HL-60 (cell line): ENCODE measurements at regions not wholly inside any gene's neighbourhood (a gene's known extent, or its start where the extent isn't known, plus 50 kb on each side); places are given as distances from the start of the nearest gene placed in this dataset.

Source experiments
- DNase-seq, 2 experiments: peaks; one replicate each; pipeline ENCODE4 v3.0.0-alpha.2; 2010 to 2020; ENCODE audit warnings: low read depth in 1 of 2, low spot score in 1 of 2
- H3K27ac ChIP-seq: fragments of 250-450 bp; sonication (Bioruptor Pico); replicated peaks from 2 replicates; pipeline ENCODE4 v1.5.1; 2020; ENCODE audit warnings: mild to moderate bottlenecking, moderate library complexity
- H3K27me3 ChIP-seq: fragments of 250-450 bp; sonication (Bioruptor Pico); 2 replicates; pipeline ENCODE4 v1.5.1; 2021; ENCODE audit warnings: mild to moderate bottlenecking, moderate library complexity; ENCODE audit not compliant: insufficient read depth, poor library complexity, severe bottlenecking
- H3K4me3 ChIP-seq: replicated peaks from 2 replicates; pipeline ENCODE4 v1.5.1; 2011; ENCODE audit warnings: mild to moderate bottlenecking, control low read depth, low read length; ENCODE audit not compliant: insufficient read depth
- GABPA ChIP-seq: IDR thresholded peaks from 2 replicates; pipeline ENCODE4 v1.6.1; 2012; ENCODE audit warnings: low read depth
- POLR2AphosphoS5 ChIP-seq: IDR thresholded peaks from 2 replicates; pipeline ENCODE4 v1.6.1; 2012; ENCODE audit warnings: low read depth
- REST ChIP-seq: IDR thresholded peaks from 2 replicates; pipeline ENCODE4 v1.6.1; 2012; ENCODE audit warnings: low read depth; ENCODE audit not compliant: insufficient replicate concordance
- SPI1 ChIP-seq: IDR thresholded peaks from 2 replicates; pipeline ENCODE4 v1.6.1; 2012; ENCODE audit warnings: low read depth, mild to moderate bottlenecking, borderline replicate concordance
- TF ChIP-seq, protein P1 (sequence below): IDR thresholded peaks from one replicate; pipeline ENCODE4 v1.5.1; 2011; ENCODE audit warnings: low read length, control low read depth, inconsistent platforms; ENCODE audit not compliant: insufficient read depth

DNA sequence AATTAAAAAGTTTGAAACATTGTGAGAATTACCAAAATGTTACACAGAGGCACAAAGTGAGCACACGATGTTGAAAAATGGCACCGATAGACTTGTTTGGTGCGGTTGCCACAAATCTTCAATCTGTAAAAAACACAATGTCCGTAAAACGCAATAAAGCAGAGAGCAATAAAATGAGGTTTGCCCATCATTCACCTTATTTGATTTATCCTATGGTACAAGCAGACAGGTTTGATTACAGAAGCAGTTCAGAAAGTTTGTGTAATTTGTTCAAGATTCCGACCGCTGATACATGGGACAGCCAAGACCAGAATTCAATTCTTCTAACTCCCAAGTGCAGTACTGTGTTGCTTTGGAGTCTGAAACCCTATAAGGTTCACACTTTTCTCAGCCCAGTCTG lies 318.3 kb upstream of the PROX1 start:
- TF ChIP-seq, protein P1, sequence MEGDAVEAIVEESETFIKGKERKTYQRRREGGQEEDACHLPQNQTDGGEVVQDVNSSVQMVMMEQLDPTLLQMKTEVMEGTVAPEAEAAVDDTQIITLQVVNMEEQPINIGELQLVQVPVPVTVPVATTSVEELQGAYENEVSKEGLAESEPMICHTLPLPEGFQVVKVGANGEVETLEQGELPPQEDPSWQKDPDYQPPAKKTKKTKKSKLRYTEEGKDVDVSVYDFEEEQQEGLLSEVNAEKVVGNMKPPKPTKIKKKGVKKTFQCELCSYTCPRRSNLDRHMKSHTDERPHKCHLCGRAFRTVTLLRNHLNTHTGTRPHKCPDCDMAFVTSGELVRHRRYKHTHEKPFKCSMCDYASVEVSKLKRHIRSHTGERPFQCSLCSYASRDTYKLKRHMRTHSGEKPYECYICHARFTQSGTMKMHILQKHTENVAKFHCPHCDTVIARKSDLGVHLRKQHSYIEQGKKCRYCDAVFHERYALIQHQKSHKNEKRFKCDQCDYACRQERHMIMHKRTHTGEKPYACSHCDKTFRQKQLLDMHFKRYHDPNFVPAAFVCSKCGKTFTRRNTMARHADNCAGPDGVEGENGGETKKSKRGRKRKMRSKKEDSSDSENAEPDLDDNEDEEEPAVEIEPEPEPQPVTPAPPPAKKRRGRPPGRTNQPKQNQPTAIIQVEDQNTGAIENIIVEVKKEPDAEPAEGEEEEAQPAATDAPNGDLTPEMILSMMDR: no peak
- TF ChIP-seq POLR2AphosphoS5 (no peak), GABPA (no peak), REST (no peak), SPI1 (no peak)
- DNase-seq: no peak

DNA sequence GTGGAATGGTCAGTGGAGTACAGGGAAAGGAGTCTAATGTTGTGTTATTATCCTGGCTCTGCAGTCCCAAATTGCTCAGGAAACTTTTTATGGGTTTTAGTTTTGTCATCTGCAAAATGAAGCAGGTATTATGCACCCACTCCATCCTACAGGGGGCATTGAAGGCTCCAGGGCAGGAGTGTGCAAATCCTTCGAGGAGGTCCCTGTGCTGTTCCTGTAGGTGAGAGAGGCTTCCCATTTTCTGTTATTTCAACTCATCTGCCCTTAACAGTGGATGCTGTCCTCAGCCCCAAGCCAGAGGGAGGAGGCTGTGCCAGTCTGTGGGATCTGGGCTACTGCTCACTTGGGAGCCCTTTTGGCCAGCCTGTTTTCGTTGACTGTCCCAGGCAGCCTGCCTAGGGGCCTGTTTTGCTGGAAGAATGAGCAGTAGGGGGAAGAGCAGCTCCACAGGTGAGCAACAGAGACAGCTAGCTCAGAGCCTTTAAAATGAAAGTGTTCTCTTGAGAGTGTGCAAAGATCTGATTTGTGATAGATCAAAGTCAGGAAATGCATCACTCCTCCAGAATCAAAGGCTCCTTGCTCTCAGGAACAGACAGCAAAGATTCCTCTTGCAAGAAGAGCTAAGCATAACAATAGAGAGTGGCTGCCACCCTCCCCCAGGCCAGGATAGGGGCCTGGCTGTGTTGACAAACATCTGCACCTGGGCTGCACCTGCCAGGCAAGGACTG lies 317.6 kb upstream of the PROX1 start:
- TF ChIP-seq, protein P1: no peak
- TF ChIP-seq SPI1: no peak
- no peak for TF ChIP-seq POLR2AphosphoS5
- TF ChIP-seq REST: no peak
- TF ChIP-seq GABPA: no peak
- no peak for DNase-seq
- Histone ChIP-seq H3K4me3 (no peak overlapping the region), H3K27me3 (no peaks in the 10 kb centered on the region), H3K27ac (no peak overlapping the region)

More for the DNA sequence above, 318.3 kb upstream of the PROX1 start:
- H3K27ac ChIP-seq: no peak overlapping the region
- H3K27me3 ChIP-seq: no peaks in the 10 kb centered on the region
- no peak overlapping the region for H3K4me3 ChIP-seq

DNA sequence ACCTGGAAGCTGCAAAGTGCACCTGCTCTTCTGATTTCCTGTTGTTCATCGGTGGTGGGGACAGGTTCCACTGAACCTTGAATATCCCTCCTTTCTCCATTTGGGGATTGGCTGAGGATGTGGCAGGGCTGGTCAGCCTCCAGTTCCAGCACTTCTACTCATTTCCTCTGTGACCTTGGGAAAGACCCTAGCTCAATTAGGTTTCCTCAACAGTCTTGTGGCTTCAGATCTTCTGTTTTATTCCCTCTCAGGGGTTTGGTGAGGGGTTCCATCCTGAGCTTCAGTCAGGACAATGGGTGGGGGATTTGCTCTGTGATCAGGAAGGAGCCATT lies 317.1 kb upstream of the PROX1 start:
- no peak for DNase-seq

More for the DNA sequence above, 317.1 kb upstream of the PROX1 start:
- Histone ChIP-seq H3K27ac (no peak overlapping the region), H3K4me3 (no peak overlapping the region), H3K27me3 (no peaks in the 10 kb centered on the region)
- TF ChIP-seq REST (no peak), SPI1 (no peak), GABPA (no peak), POLR2AphosphoS5 (no peak)
- TF ChIP-seq, protein P1: no peak
